Neuron (in vitro differentiated cells): ENCODE measurements at regions not wholly inside any gene's neighbourhood (a gene's known extent, or its start where the extent isn't known, plus 50 kb on each side); places are given as distances from the start of the nearest gene placed in this dataset.

Source experiments
- H2AFZ ChIP-seq: one replicate; pipeline ENCODE4 v1.6.1; 2013; ENCODE audit warnings: low read depth, mild to moderate bottlenecking, inconsistent platforms, low read length, moderate library complexity
- H3K27me3 ChIP-seq: one replicate; pipeline ENCODE4 v1.6.1; 2013; ENCODE audit warnings: low read length; ENCODE audit not compliant: insufficient read depth
- H3K36me3 ChIP-seq: one replicate; pipeline ENCODE4 v1.6.1; 2013; ENCODE audit warnings: low read length; ENCODE audit not compliant: insufficient read depth
- H3K4me1 ChIP-seq: one replicate; pipeline ENCODE4 v1.6.1; 2013; ENCODE audit warnings: low read length; ENCODE audit not compliant: insufficient read depth
- H3K4me3 ChIP-seq: 2 replicates; pipeline ENCODE4 v1.5.1; 2013; ENCODE audit warnings: mild to moderate bottlenecking, low read length, moderate library complexity
- H3K9me3 ChIP-seq: one replicate; pipeline ENCODE4 v1.6.1; 2013; ENCODE audit warnings: low read length

DNA sequence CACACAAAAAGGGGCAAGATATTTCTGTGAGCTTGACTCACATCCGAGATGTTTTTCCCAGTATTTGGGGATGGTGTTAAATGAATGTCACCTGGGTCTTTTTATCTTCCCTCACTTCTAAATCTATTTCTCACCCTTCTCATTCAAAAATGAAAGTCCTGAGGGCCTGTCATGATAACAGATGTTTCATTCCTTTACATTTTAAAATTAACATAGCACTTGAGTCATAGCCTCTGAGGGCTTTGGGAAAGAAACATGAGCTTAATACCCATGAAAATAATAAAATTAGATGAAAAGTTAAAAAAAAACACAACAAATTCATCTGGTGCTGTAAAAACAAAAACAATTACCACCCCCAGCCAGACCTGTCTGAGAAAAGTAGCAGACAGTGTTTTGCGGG is 226.7 kb downstream of the HNMT start:
- no peaks in the 10 kb centered on the region for H3K27me3 ChIP-seq
- no peaks in the 10 kb centered on the region for H3K9me3 ChIP-seq
- no peaks in the 10 kb centered on the region for H3K4me1 ChIP-seq
- no peak overlapping the region for H3K4me3 ChIP-seq
- H2AFZ ChIP-seq, result no peak overlapping the region
- no peaks in the 10 kb centered on the region for H3K36me3 ChIP-seq

DNA sequence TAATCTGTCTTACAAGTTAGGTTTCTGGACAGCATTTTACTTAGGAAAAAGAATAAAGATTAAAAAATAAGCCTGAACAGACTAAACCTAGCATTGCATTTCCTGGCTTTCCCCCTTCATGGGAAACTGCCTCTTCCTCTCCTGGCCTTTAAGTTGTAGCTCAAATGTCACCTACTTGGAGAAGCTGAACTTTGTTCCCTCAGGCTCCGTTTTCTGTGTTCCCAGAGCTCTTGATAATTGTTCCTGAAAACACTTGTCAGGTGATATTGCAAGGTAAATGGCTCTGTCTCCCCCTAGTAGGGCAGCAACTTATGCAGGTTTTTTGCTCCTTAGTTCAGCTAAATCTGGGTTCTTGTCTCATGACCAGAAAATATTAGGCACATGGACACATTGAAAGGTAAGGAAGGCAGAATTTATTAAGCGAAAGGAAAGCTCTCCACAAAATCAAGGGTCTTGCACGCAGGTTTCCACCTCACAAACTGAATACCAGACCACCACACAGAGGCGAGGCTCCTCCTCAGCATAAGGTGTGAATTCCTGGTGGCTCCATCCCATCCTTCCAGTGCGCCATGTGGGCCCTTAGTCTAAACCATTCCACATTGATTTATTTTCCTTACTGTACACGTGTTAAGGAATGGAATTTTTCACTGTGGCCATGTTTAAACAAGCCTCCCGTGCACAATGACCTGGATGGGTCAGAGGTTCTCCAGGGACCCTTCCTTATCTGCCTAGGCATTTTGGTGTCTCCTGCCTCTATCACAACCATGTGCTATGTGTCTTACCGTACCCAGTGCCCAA is 229.3 kb downstream of the HNMT start:
- Histone ChIP-seq H3K4me1 (no peaks in the 10 kb centered on the region), H3K27me3 (no peaks in the 10 kb centered on the region), H3K36me3 (no peaks in the 10 kb centered on the region), H2AFZ (no peak overlapping the region), H3K4me3 (no peak overlapping the region), H3K9me3 (no peaks in the 10 kb centered on the region)

- Histone ChIP-seq H3K27me3 (no peaks in the 10 kb centered on the region), H3K4me3 (no peak overlapping the region), H3K36me3 (no peaks in the 10 kb centered on the region), H3K9me3 (no peaks in the 10 kb centered on the region), H3K4me1 (no peaks in the 10 kb centered on the region), H2AFZ (no peak overlapping the region)
Observed at GRCh38 chr2:138201286-138201685, 237.0 kb downstream of the HNMT start.

GRCh38 chr2:138202762-138203161 is 238.5 kb downstream of the HNMT start:
- Histone ChIP-seq H3K27me3 (no peaks in the 10 kb centered on the region), H3K36me3 (no peaks in the 10 kb centered on the region), H3K4me3 (no peak overlapping the region), H2AFZ (no peak overlapping the region), H3K9me3 (no peaks in the 10 kb centered on the region), H3K4me1 (no peaks in the 10 kb centered on the region)

DNA sequence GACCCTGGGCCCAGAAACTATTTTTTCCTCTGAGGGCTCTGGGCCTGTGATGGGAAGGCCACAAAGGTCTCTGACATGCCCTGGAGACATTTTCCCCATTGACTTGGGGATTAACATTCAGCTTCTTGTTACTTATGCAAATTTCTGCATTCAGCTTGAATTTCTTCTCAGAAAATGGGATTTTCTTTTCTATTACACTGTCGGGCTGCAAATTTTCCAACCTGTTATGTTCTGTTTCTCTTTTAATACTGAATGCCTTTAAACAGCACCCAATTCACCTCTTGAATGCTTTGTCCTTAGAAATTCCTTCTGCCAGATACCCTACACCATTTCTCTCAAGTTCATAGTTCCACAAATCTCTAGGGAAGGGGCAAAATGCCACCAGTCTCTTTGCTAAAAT is 241.0 kb downstream of the HNMT start:
- no peak overlapping the region for H3K4me3 ChIP-seq
- no peaks in the 10 kb centered on the region for H3K36me3 ChIP-seq
- H3K27me3 ChIP-seq, result no peaks in the 10 kb centered on the region
- no peak overlapping the region for H2AFZ ChIP-seq
- no peaks in the 10 kb centered on the region for H3K9me3 ChIP-seq
- H3K4me1 ChIP-seq, result no peaks in the 10 kb centered on the region

GRCh38 chr2:138207074-138207930 is 243.0 kb downstream of the HNMT start:
- Histone ChIP-seq H3K9me3 (no peaks in the 10 kb centered on the region), H3K27me3 (no peaks in the 10 kb centered on the region), H3K36me3 (no peaks in the 10 kb centered on the region), H3K4me3 (no peak overlapping the region), H2AFZ (no peak overlapping the region), H3K4me1 (no peaks in the 10 kb centered on the region)

- Histone ChIP-seq H3K27me3 (no peaks in the 10 kb centered on the region), H3K4me3 (no peak overlapping the region), H2AFZ (no peak overlapping the region), H3K9me3 (no peaks in the 10 kb centered on the region), H3K4me1 (no peaks in the 10 kb centered on the region), H3K36me3 (no peaks in the 10 kb centered on the region)
Observed at GRCh38 chr2:138209009-138209408, 244.7 kb downstream of the HNMT start.

GRCh38 chr2:138210487-138210886 is 246.2 kb downstream of the HNMT start:
- Histone ChIP-seq H2AFZ (no peak overlapping the region), H3K4me3 (no peak overlapping the region), H3K4me1 (no peaks in the 10 kb centered on the region), H3K36me3 (no peaks in the 10 kb centered on the region), H3K27me3 (no peaks in the 10 kb centered on the region), H3K9me3 (no peaks in the 10 kb centered on the region)

DNA sequence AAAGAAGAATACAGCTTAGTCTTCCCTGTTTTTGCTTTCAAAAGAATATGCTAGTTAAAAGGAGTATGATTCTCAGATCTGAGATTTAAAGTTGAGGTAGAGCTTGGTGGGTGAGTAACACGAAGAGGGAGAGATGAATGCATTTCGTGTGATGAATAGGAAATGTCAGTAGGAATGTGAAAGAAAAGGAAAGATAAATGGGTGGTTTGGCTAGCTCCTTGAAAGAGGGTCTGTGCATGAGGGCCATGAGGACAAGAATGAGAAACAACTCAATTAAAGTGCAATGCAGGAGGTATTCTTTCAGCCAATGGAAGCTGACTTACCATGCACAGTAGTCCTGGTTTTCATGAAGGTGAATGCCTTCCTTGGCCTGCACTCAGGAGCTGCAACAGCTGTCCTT is 248.2 kb downstream of the HNMT start:
- Histone ChIP-seq H3K9me3 (no peaks in the 10 kb centered on the region), H3K4me1 (no peaks in the 10 kb centered on the region), H2AFZ (no peak overlapping the region)

GRCh38 chr2:138213084-138213483 is 248.8 kb downstream of the HNMT start:
- Histone ChIP-seq H3K9me3 (no peaks in the 10 kb centered on the region), H3K4me3 (no peak overlapping the region)

More for the DNA sequence above, 248.2 kb downstream of the HNMT start:
- no peaks in the 10 kb centered on the region for H3K36me3 ChIP-seq
- H3K27me3 ChIP-seq, result no peaks in the 10 kb centered on the region
- H3K4me3 ChIP-seq, result no peak overlapping the region

DNA sequence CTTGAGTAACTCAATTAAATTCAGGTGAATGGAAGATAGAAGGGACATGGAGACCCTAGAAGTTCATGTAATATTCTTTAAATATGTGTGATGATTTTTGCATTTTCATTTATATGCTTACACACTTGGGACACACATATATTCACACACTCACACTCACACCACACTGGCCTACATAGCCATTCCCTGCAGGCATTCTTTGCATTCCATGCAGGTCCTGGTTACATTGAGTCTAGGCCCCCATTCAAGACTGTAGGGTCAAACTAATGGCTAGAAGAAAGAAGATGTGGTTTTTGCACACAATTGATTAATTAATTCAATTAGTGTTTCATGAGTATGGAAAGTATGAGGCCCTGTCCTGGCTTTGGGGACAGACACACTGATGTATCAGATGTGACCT is 249.4 kb downstream of the HNMT start:
- no peaks in the 10 kb centered on the region for H3K4me1 ChIP-seq
- H3K27me3 ChIP-seq, result no peaks in the 10 kb centered on the region
- H3K4me3 ChIP-seq, result no peak overlapping the region
- H3K36me3 ChIP-seq, result no peaks in the 10 kb centered on the region
- H3K9me3 ChIP-seq, result no peaks in the 10 kb centered on the region
- H2AFZ ChIP-seq, result no peak overlapping the region

More at GRCh38 chr2:138213084-138213483, 248.8 kb downstream of the HNMT start:
- H3K4me1 ChIP-seq, result no peaks in the 10 kb centered on the region
- no peak overlapping the region for H2AFZ ChIP-seq
- H3K27me3 ChIP-seq, result no peaks in the 10 kb centered on the region
- H3K36me3 ChIP-seq, result no peaks in the 10 kb centered on the region

DNA sequence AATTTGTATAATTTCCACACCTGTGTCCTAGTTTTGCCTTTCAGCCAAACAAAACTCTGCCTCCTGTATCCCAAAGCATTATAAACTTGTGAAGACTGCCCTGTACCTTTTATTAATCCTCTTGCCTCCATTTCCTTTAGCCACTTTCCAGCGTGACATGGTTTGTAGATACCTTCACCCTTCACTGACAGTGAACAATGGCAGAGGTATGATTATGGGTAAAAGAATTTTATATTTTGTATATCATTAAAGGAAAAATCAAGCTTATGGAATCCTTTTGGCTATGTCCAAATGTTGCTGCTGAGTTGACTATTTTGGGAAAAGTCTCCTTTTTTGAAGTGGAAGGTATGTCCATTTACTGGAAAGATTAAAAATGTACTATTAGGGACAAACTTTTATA is 251.7 kb downstream of the HNMT start:
- no peak overlapping the region for H2AFZ ChIP-seq
- H3K4me1 ChIP-seq, result no peaks in the 10 kb centered on the region
- no peaks in the 10 kb centered on the region for H3K27me3 ChIP-seq
- no peaks in the 10 kb centered on the region for H3K9me3 ChIP-seq
- H3K4me3 ChIP-seq, result no peak overlapping the region
- H3K36me3 ChIP-seq, result no peaks in the 10 kb centered on the region

- Histone ChIP-seq H3K27me3 (no peaks in the 10 kb centered on the region), H3K36me3 (no peaks in the 10 kb centered on the region), H3K4me3 (no peak overlapping the region), H3K4me1 (no peaks in the 10 kb centered on the region), H2AFZ (no peak overlapping the region), H3K9me3 (no peaks in the 10 kb centered on the region)
Observed at GRCh38 chr2:138217975-138218374, 253.7 kb downstream of the HNMT start.
